H1 (cell line): ENCODE measurements at regions not wholly inside any gene's neighbourhood (a gene's known extent, or its start where the extent isn't known, plus 50 kb on each side); places are given as distances from the start of the nearest gene placed in this dataset.

ENCODE experiments used
- CTCF ChIA-PET: fragments of 300-600 bp; sonication (Branson Sonifier 250); formaldehyde crosslinking; loops from one replicate; lab custom pipeline; 2021; ENCODE audit not compliant: partially characterized antibody; lab: Charles Lee
- POLR2A ChIA-PET: fragments of 300-600 bp; sonication (Branson Sonifier 250); formaldehyde crosslinking; loops from one replicate; lab custom pipeline; 2021; ENCODE audit warnings: inconsistent platforms; ENCODE audit not compliant: partially characterized antibody; lab: Charles Lee
- DNase-seq, 2 experiments: peaks; one replicate each; pipeline versions ENCODE4 v3.0.0 to v3.0.0-alpha.2; 2010 to 2022; ENCODE audit warnings: low spot score in 2 of 2, low read depth in 1 of 2, mixed read lengths in 1 of 2
- FAIRE-seq: peaks from 2 replicates; lab custom pipeline; 2011; peaks lifted over from hg19 to GRCh38; lab: Jason Lieb, UNC
- H2AFZ ChIP-seq: 2 replicates; pipeline ENCODE4 v1.8.1; 2012; ENCODE audit warnings: low read length, inconsistent platforms
- H2AK5ac ChIP-seq: 2 replicates; pipeline ENCODE4 v1.6.1; 2013; ENCODE audit warnings: low read depth, low read length
- H2BK120ac ChIP-seq: replicated peaks from 2 replicates; pipeline ENCODE3; 2013; ENCODE audit warnings: low read depth, low read length, inconsistent platforms
- H2BK12ac ChIP-seq: 2 replicates; pipeline ENCODE4 v1.6.1; 2013; ENCODE audit warnings: low read depth, low read length
- H2BK15ac ChIP-seq: 2 replicates; pipeline ENCODE4 v1.6.1; 2013; ENCODE audit warnings: low read length
- H2BK20ac ChIP-seq: 2 replicates; pipeline ENCODE4 v1.6.1; 2013; ENCODE audit warnings: low read length
- H2BK5ac ChIP-seq: 2 replicates; pipeline ENCODE4 v1.6.1; 2013; ENCODE audit warnings: low read depth, low read length
- H3K14ac ChIP-seq: 2 replicates; pipeline ENCODE4 v1.6.1; 2013; ENCODE audit warnings: inconsistent platforms; ENCODE audit not compliant: insufficient read length
- H3K18ac ChIP-seq: 2 replicates; pipeline ENCODE4 v1.6.1; 2013; ENCODE audit warnings: low read length; ENCODE audit errors: extremely low read depth
- H3K23ac ChIP-seq: 2 replicates; pipeline ENCODE4 v1.6.1; 2013; ENCODE audit warnings: inconsistent platforms; ENCODE audit not compliant: insufficient read length
- H3K23me2 ChIP-seq: 2 replicates; pipeline ENCODE4 v1.6.1; 2013; ENCODE audit warnings: low read depth, low read length
- H3K27ac ChIP-seq: 2 replicates; pipeline ENCODE4 v1.6.1; 2011; ENCODE audit warnings: low read depth, low read length, inconsistent platforms
- H3K27me3 ChIP-seq, 4 experiments: replicated peaks in 1 of 4; 1 replicate in 1 of 4; 2 replicates in 3 of 4; pipeline versions ENCODE4 v1.6.1 to v1.8.1; 2011 to 2013; ENCODE audit warnings: low read length in 3 of 4, mild to moderate bottlenecking in 3 of 4, inconsistent platforms in 2 of 4, mixed read lengths in 2 of 4, moderate library complexity in 1 of 4; ENCODE audit not compliant: control insufficient read depth in 3 of 4, insufficient read depth in 3 of 4; ENCODE audit errors: extremely low read depth in 1 of 4
- H3K36me3 ChIP-seq, 4 experiments: 2 replicates each; pipeline versions ENCODE4 v1.6.1 to v1.8.1; 2011 to 2013; ENCODE audit warnings: mild to moderate bottlenecking in 4 of 4, low read length in 3 of 4, moderate library complexity in 2 of 4, control low read depth in 1 of 4, inconsistent platforms in 1 of 4; ENCODE audit not compliant: insufficient read depth in 4 of 4, control insufficient read depth in 2 of 4
- H3K4ac ChIP-seq: replicated peaks from 2 replicates; pipeline ENCODE3; 2013; ENCODE audit warnings: low read length, low read depth, mixed read lengths, inconsistent platforms; ENCODE audit not compliant: insufficient read length
- H3K4me1 ChIP-seq, 4 experiments: replicated peaks in 1 of 4; 1 replicate in 1 of 4; 2 replicates in 3 of 4; pipeline versions ENCODE4 v1.6.1 to v1.8.1; 2011 to 2013; ENCODE audit warnings: low read length in 3 of 4, inconsistent platforms in 2 of 4, mixed read lengths in 1 of 4; ENCODE audit not compliant: insufficient read depth in 4 of 4, control insufficient read depth in 3 of 4
- H3K4me2 ChIP-seq, 2 experiments: 2 replicates each; pipeline versions ENCODE4 v1.6.1 to v1.8.1; 2011 to 2013; ENCODE audit warnings: low read depth in 2 of 2, low read length in 2 of 2, control low read depth in 1 of 2, inconsistent platforms in 1 of 2, mild to moderate bottlenecking in 1 of 2; ENCODE audit not compliant: insufficient read depth in 1 of 2
- H3K4me3 ChIP-seq, 4 experiments: fragments of 200-600, 300-600 bp in 1 of 4; sonication (generic), shearing (Covaris generic), sonication (Bioruptor Twin) in 1 of 4; 2 replicates each; pipeline versions ENCODE4 v1.5.1 to v1.8.1; 2011 to 2016; ENCODE audit warnings: low read length in 4 of 4, low read depth in 3 of 4, control low read depth in 2 of 4, inconsistent platforms in 2 of 4, mild to moderate bottlenecking in 2 of 4, mixed read lengths in 1 of 4, moderate library complexity in 1 of 4; ENCODE audit not compliant: insufficient read depth in 2 of 4; ENCODE audit errors: extremely low read depth in 1 of 4
- H3K56ac ChIP-seq: replicated peaks from 2 replicates; pipeline ENCODE3; 2013; ENCODE audit warnings: low read depth, mild to moderate bottlenecking, mixed read lengths, low read length, inconsistent platforms; ENCODE audit not compliant: insufficient read length
- H3K79me1 ChIP-seq: 2 replicates; pipeline ENCODE4 v1.6.1; 2013; ENCODE audit warnings: low read depth, low read length, control low read depth
- H3K79me2 ChIP-seq, 2 experiments: 2 replicates each; pipeline versions ENCODE4 v1.6.1 to v1.8.1; 2012 to 2013; ENCODE audit warnings: low read length in 2 of 2, mild to moderate bottlenecking in 2 of 2, inconsistent platforms in 1 of 2; ENCODE audit not compliant: insufficient read depth in 2 of 2, control insufficient read depth in 1 of 2
- H3K9ac ChIP-seq, 4 experiments: replicated peaks in 1 of 4; 1 replicate in 1 of 4; 2 replicates in 3 of 4; pipeline versions ENCODE4 v1.6.1 to v1.8.1; 2011 to 2013; ENCODE audit warnings: low read depth in 3 of 4, low read length in 3 of 4, control low read depth in 2 of 4, mild to moderate bottlenecking in 2 of 4, moderate library complexity in 2 of 4, inconsistent platforms in 1 of 4; ENCODE audit errors: extremely low read depth in 1 of 4
- H3K9me3 ChIP-seq, 2 experiments: 2 replicates each; pipeline versions ENCODE4 v1.6.1 to v1.8.1; 2012 to 2013; ENCODE audit warnings: mild to moderate bottlenecking in 2 of 2, moderate library complexity in 2 of 2, control low read depth in 1 of 2, inconsistent platforms in 1 of 2, low read depth in 1 of 2, low read length in 1 of 2, mixed read lengths in 1 of 2; ENCODE audit not compliant: insufficient read depth in 2 of 2
- H4K20me1 ChIP-seq, 2 experiments: replicated peaks in 1 of 2; 2 replicates each; pipeline versions ENCODE3 to v1.8.1; 2011 to 2013; ENCODE audit warnings: inconsistent platforms in 2 of 2, low read length in 2 of 2, mild to moderate bottlenecking in 1 of 2; ENCODE audit not compliant: insufficient read depth in 2 of 2, control insufficient read depth in 1 of 2
- H4K5ac ChIP-seq: 2 replicates; pipeline ENCODE4 v1.6.1; 2013; ENCODE audit warnings: low read length, low read depth, mixed read lengths, inconsistent platforms; ENCODE audit not compliant: insufficient read length
- H4K8ac ChIP-seq: 2 replicates; pipeline ENCODE4 v1.8.0; 2013; ENCODE audit warnings: mild to moderate bottlenecking, moderate library complexity, low read length, inconsistent platforms; ENCODE audit not compliant: insufficient read depth; ENCODE audit errors: extremely low read depth
- H4K91ac ChIP-seq: replicated peaks from 2 replicates; pipeline ENCODE3; 2013; ENCODE audit warnings: low read length, mixed read lengths, inconsistent platforms; ENCODE audit not compliant: insufficient read length
- CBX8 ChIP-seq: fragments of 300-800, 300-1000 bp; sonication (generic); IDR thresholded peaks from 2 replicates; pipeline ENCODE4 v1.7.1; 2016; ENCODE audit warnings: low read depth, low read length, borderline replicate concordance
- HDAC2 ChIP-seq, 2 experiments: fragments of 300-600 bp in 1 of 2; sonication (generic) in 1 of 2; IDR thresholded peaks; 2 replicates each; pipeline ENCODE4 v1.6.1; 2011 to 2012; ENCODE audit warnings: low read depth in 2 of 2, low read length in 2 of 2, mild to moderate bottlenecking in 2 of 2, moderate library complexity in 2 of 2, borderline replicate concordance in 1 of 2, inconsistent platforms in 1 of 2
- RFX5 ChIP-seq: IDR thresholded peaks from 2 replicates; pipeline ENCODE4 v1.6.1; 2011; ENCODE audit warnings: low read depth, low read length, improper control_type of control experiment, borderline replicate concordance
- WGBS, 2 experiments: shearing (Covaris generic) in 1 of 2; methylation state at CpG; one replicate each; pipeline versions ENCODE4 v1.1.6 to v1.1.7; 2013 to 2015; ENCODE audit warnings: low lambda C conversion rate in 2 of 2, mixed read lengths in 2 of 2, inconsistent platforms in 1 of 2, low coverage in 1 of 2, missing lambda C conversion rate in 1 of 2; ENCODE audit not compliant: insufficient replicate concordance in 2 of 2, insufficient coverage in 1 of 2, insufficient read length in 1 of 2; ENCODE audit errors: extremely low coverage in 1 of 2, missing lambda C conversion rate in 1 of 2; 5-methylcytosine and 5-hydroxymethylcytosine counted together

- Histone ChIP-seq H3K36me3 (no peaks in the 10 kb centered on the region), H2BK15ac (no peak overlapping the region), H2BK5ac (no peak overlapping the region), H3K56ac (no peak overlapping the region), H3K23ac (no peak overlapping the region), H3K79me1 (no peaks in the 10 kb centered on the region), H3K9me3 (no peaks in the 10 kb centered on the region), H4K8ac (no peak overlapping the region), H4K5ac (no peak overlapping the region), H2AFZ (no peak overlapping the region), H2BK120ac (no peak overlapping the region), H2AK5ac (no peak overlapping the region), H3K14ac (no peak overlapping the region), H2BK12ac (no peak overlapping the region), H4K20me1 (no peaks in the 10 kb centered on the region), H3K4me3 (no peak overlapping the region), H4K91ac (no peak overlapping the region), H3K79me2 (no peaks in the 10 kb centered on the region), H3K4me2 (no peak overlapping the region), H2BK20ac (no peak overlapping the region), H3K4ac (no peak overlapping the region), H3K27me3 (no peaks in the 10 kb centered on the region), H3K9ac (no peak overlapping the region), H3K23me2 (no peaks in the 10 kb centered on the region), H3K4me1 (peaks cover 0 to 5% (median 2%) of the 10 kb centered on the region in 4 experiments; a peak in 3 of 7 replicates), H3K27ac (no peak overlapping the region), H3K18ac (no peak overlapping the region)
- FAIRE-seq (no peak), DNase-seq (no peak)
- CTCF ChIA-PET, result interaction anchor here (0.6 to 22.4 kb wide), 39 partner anchors 9 to 403 kb away, joined by 3 to 1310 read pairs (median 6); partner anchors contain the start of genes ARHGEF37, CSNK1A1, GRPEL2 and IL17B
- POLR2A ChIA-PET, result interaction anchor here (0.9 to 1.8 kb wide), 5 partner anchors 13 to 78 kb away, joined by 3 to 5 read pairs (median 4); partner anchors contain the start of gene PCYOX1L
- TF ChIP-seq CBX8 (no peak), HDAC2 (IDR thresholded peaks at IDR 0.05; ENCODE audit: borderline replicate concordance in 1 of 2, low read depth in 2 of 2, low read length in 2 of 2) (no peak), RFX5 (no peak)
- WGBS, 2 experiments, result 93% methylated on average over 7 of the region's 7 CpGs; no CpG with 5 or more reads in 1 of the 2 experiments
Observed at GRCh38 chr5:149435015-149435376, 55.9 kb upstream of the IL17B start.
